Loucy (cell line): ENCODE measurements at regions not wholly inside any gene's neighbourhood (a gene's known extent, or its start where the extent isn't known, plus 50 kb on each side); places are given as distances from the start of the nearest gene placed in this dataset.

Experiments
- EZH2phosphoT487 ChIP-seq: fragments of 200-600 bp; IDR thresholded peaks from 2 replicates; pipeline ENCODE4 v1.6.1; 2018; ENCODE audit warnings: antibody characterized with exemption, mild to moderate bottlenecking, moderate library complexity, borderline replicate concordance
- TF ChIP-seq, protein P1 (sequence below): fragments of 200-600 bp; sonication (generic); conservative IDR thresholded peaks from 2 replicates; pipeline ENCODE4 v1.5.1; 2014; ENCODE audit warnings: mild to moderate bottlenecking, antibody characterized with exemption, low read length

DNA sequence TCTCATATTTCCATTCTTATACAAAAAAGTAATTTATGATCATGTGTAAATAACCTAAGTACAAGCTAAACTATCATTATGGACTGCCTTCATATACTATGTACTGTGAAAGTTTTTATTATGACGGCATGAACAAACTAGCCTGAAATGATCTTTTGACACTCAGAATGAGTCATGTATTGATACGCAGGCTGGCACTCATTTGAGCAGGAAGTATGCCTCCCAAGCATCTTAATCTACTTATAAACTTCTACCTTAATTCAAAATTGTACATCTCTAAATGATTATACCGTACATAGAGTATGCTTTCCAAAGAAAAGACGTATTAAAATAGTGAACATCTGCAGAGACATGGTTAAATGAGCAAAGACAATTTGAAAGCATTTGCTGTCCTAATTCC, 207.1 kb upstream of the SPOPL start:
- TF ChIP-seq, protein P1, sequence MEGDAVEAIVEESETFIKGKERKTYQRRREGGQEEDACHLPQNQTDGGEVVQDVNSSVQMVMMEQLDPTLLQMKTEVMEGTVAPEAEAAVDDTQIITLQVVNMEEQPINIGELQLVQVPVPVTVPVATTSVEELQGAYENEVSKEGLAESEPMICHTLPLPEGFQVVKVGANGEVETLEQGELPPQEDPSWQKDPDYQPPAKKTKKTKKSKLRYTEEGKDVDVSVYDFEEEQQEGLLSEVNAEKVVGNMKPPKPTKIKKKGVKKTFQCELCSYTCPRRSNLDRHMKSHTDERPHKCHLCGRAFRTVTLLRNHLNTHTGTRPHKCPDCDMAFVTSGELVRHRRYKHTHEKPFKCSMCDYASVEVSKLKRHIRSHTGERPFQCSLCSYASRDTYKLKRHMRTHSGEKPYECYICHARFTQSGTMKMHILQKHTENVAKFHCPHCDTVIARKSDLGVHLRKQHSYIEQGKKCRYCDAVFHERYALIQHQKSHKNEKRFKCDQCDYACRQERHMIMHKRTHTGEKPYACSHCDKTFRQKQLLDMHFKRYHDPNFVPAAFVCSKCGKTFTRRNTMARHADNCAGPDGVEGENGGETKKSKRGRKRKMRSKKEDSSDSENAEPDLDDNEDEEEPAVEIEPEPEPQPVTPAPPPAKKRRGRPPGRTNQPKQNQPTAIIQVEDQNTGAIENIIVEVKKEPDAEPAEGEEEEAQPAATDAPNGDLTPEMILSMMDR: no peak
- TF ChIP-seq EZH2phosphoT487: no peak
